Esophagus squamous epithelium (tissue), 4 donors: ENCODE measurements at regions not wholly inside any gene's neighbourhood (a gene's known extent, or its start where the extent isn't known, plus 50 kb on each side); places are given as distances from the start of the nearest gene placed in this dataset.

Experiments
- POLR2A ChIP-seq, 4 donors: fragments of 450-650 bp; IDR thresholded peaks; one replicate each; pipeline ENCODE4 v1.6.1; 2017; ENCODE audit warnings: antibody characterized with exemption in 4 of 4, mild to moderate bottlenecking in 4 of 4, moderate library complexity in 3 of 4
- TF ChIP-seq, protein P1 (sequence below), 6 experiments: fragments of 450-650 bp in 4 of 6; fragments of 200-600 bp in 2 of 6; sonication (generic) in 2 of 6; IDR thresholded peaks; one replicate each; pipeline ENCODE4 v1.5.1; 2016 to 2019; ENCODE audit warnings: antibody characterized with exemption in 6 of 6, mild to moderate bottlenecking in 4 of 6, moderate library complexity in 4 of 6

DNA sequence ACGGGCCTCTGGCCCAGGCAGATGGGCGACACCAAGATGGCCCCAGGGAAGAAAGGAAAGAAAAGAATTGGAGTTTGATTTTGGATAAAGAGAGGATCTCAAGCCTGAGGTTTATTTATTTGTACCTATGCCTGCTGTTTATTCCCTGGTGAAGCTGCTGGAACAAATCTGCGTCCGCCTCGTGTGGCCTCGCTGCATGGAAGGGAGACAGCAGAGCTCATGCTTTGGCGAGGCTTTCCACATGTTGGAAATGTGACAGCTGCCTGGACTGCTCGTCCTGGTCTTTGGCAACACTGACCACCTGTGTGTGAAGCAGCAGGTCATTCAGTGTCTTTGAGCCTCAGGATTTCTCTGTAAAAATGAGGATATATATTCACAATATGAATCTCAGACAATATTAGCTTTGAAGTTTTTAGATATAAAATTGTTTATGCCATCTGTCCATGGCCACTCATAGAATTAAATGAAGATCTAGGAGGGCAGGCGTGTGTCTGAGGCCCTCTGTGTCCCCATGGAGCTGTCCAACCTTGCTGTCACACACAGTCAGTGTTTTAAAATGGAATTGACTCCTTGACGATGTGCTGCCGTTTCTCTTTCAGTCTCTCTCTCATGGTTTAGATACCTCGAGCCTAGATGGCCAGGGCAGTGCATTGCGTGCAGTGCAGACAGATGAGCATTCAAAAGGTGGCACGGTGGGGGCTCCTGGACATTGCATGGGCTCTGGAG, 94.3 kb downstream of the SOCS6 start:
- TF ChIP-seq POLR2A (IDR thresholded peaks at IDR 0.05) = no peak
- TF ChIP-seq, protein P1, sequence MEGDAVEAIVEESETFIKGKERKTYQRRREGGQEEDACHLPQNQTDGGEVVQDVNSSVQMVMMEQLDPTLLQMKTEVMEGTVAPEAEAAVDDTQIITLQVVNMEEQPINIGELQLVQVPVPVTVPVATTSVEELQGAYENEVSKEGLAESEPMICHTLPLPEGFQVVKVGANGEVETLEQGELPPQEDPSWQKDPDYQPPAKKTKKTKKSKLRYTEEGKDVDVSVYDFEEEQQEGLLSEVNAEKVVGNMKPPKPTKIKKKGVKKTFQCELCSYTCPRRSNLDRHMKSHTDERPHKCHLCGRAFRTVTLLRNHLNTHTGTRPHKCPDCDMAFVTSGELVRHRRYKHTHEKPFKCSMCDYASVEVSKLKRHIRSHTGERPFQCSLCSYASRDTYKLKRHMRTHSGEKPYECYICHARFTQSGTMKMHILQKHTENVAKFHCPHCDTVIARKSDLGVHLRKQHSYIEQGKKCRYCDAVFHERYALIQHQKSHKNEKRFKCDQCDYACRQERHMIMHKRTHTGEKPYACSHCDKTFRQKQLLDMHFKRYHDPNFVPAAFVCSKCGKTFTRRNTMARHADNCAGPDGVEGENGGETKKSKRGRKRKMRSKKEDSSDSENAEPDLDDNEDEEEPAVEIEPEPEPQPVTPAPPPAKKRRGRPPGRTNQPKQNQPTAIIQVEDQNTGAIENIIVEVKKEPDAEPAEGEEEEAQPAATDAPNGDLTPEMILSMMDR (IDR thresholded peaks at IDR 0.05) = no peak
